Left lung (tissue), 4 donors: ENCODE measurements at regions not wholly inside any gene's neighbourhood (a gene's known extent, or its start where the extent isn't known, plus 50 kb on each side); places are given as distances from the start of the nearest gene placed in this dataset.

Experiments
- ATAC-seq: fragments of 200-7000 bp; cut with Tn5 transposase; one replicate; pipeline ENCODE4 v1.9.1; 2020; ENCODE audit warnings: moderate library complexity
- DNase-seq, 4 donors: peaks; one replicate each; pipeline ENCODE4 v3.0.0-alpha.2; 2013 to 2020
- H3K27ac ChIP-seq, 2 donors: fragments of 200-600 bp; sonication (generic) in 1 of 2; one replicate each; pipeline versions ENCODE4 v1.5.0 to v1.8.0; 2020 to 2021
- H3K27me3 ChIP-seq, 2 donors: fragments of 200-600 bp; sonication (generic) in 1 of 2; one replicate each; pipeline versions ENCODE4 v1.5.0 to v1.8.0; 2020 to 2021
- H3K36me3 ChIP-seq, 2 donors: fragments of 200-600 bp; sonication (generic) in 1 of 2; one replicate each; pipeline versions ENCODE4 v1.5.0 to v1.8.0; 2020 to 2021
- H3K4me1 ChIP-seq, 2 donors: fragments of 200-600 bp; one replicate each; pipeline ENCODE4 v1.8.0; 2021
- H3K4me3 ChIP-seq, 2 donors: fragments of 200-600 bp; sonication (generic) in 1 of 2; one replicate each; pipeline versions ENCODE4 v1.5.0 to v1.8.0; 2020 to 2021; ENCODE audit warnings: mild to moderate bottlenecking in 1 of 2
- H3K9me3 ChIP-seq, 2 donors: fragments of 200-600 bp; sonication (generic) in 1 of 2; one replicate each; pipeline versions ENCODE4 v1.5.0 to v1.8.0; 2020 to 2021
- intact Hi-C, 2 donors: fragments of 100-400 bp; cut with DNase I; formaldehyde crosslinking; loops; one replicate each; pipeline versions ENCODE4 v1.11.2 to v1.14.2; 2022
- TF ChIP-seq, protein P1 (sequence below), 2 donors: fragments of 200-600 bp; sonication (generic) in 1 of 2; IDR thresholded peaks; one replicate each; pipeline versions ENCODE4 v1.5.0 to v1.8.0; 2021; ENCODE audit warnings: antibody characterized with exemption in 2 of 2
- donor health status: DM: no; HTN: yes; CAD: no.
- donor health status: DM: no; HTN: no; CAD: no.

DNA sequence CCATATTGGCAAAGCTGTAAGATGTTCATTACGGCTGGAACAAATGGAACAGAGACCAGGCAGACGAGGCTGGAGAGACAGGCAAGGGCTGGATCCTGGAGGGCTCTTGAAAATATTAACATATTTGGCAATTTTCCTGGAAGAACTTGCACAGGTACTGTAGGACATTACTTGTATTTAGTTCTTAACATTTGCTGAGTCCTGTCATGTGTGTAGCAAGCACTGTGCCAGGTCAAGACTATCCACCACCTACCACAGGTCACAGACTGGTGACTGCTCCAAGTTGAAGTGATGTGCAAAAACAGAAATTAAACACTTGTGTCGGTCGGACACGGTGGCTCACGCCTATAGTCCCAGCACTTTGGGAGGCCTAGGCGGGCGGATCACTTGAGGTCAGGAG lies 58.7 kb upstream of the TNRC6B start:
- H3K36me3 ChIP-seq, result peaks cover 0 to 7% of the 10 kb centered on the region in 2 donors
- H3K4me1 ChIP-seq, result peaks cover 0 to 6% of the 10 kb centered on the region in 2 donors
- DNase-seq, result peak in 1 of 4 donors; percentile 39
- H3K9me3 ChIP-seq, result no peaks in the 10 kb centered on the region
- TF ChIP-seq, protein P1, sequence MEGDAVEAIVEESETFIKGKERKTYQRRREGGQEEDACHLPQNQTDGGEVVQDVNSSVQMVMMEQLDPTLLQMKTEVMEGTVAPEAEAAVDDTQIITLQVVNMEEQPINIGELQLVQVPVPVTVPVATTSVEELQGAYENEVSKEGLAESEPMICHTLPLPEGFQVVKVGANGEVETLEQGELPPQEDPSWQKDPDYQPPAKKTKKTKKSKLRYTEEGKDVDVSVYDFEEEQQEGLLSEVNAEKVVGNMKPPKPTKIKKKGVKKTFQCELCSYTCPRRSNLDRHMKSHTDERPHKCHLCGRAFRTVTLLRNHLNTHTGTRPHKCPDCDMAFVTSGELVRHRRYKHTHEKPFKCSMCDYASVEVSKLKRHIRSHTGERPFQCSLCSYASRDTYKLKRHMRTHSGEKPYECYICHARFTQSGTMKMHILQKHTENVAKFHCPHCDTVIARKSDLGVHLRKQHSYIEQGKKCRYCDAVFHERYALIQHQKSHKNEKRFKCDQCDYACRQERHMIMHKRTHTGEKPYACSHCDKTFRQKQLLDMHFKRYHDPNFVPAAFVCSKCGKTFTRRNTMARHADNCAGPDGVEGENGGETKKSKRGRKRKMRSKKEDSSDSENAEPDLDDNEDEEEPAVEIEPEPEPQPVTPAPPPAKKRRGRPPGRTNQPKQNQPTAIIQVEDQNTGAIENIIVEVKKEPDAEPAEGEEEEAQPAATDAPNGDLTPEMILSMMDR (IDR thresholded peaks at IDR 0.05), result no peak
- H3K27me3 ChIP-seq, result no peaks in the 10 kb centered on the region
- H3K4me3 ChIP-seq, result no peak overlapping the region
- intact Hi-C loops, result no loop called here
- ATAC-seq, result peak; percentile 94
- no peak overlapping the region for H3K27ac ChIP-seq

- DNase-seq (no peak), ATAC-seq (no peak)
- Histone ChIP-seq H3K4me3 (no peak overlapping the region), H3K4me1 (peaks cover 0 to 6% of the 10 kb centered on the region in 2 donors), H3K36me3 (peaks cover 0 to 7% of the 10 kb centered on the region in 2 donors), H3K9me3 (no peaks in the 10 kb centered on the region), H3K27ac (no peak overlapping the region), H3K27me3 (no peaks in the 10 kb centered on the region)
- intact Hi-C loops, result no loop called here
- TF ChIP-seq, protein P1 (IDR thresholded peaks at IDR 0.05), result no peak
These were observed 56.9 kb upstream of the TNRC6B start for GRCh38 chr22:40120848-40121247.

- DNase-seq, result no peak
- Histone ChIP-seq H3K4me1 (peaks cover 0 to 6% of the 10 kb centered on the region in 2 donors), H3K36me3 (peaks cover 0 to 7% of the 10 kb centered on the region in 2 donors), H3K27ac (no peak overlapping the region), H3K9me3 (no peaks in the 10 kb centered on the region), H3K4me3 (no peak overlapping the region), H3K27me3 (no peaks in the 10 kb centered on the region)
- ATAC-seq, result no peak
- TF ChIP-seq, protein P1 (IDR thresholded peaks at IDR 0.05), result no peak
- intact Hi-C loops, result no loop called here
These were observed 56.3 kb upstream of the TNRC6B start for GRCh38 chr22:40121461-40121860.

- ATAC-seq (no peak), DNase-seq (no peak)
- TF ChIP-seq, protein P1 (IDR thresholded peaks at IDR 0.05), result no peak
- Histone ChIP-seq H3K4me1 (peaks cover 0 to 6% of the 10 kb centered on the region in 2 donors), H3K27ac (no peak overlapping the region), H3K36me3 (peaks cover 0 to 12% of the 10 kb centered on the region in 2 donors), H3K9me3 (no peaks in the 10 kb centered on the region), H3K4me3 (no peak overlapping the region), H3K27me3 (no peaks in the 10 kb centered on the region)
- intact Hi-C loops, result no loop called here
These were observed 54.9 kb upstream of the TNRC6B start for GRCh38 chr22:40122792-40123191.

DNA sequence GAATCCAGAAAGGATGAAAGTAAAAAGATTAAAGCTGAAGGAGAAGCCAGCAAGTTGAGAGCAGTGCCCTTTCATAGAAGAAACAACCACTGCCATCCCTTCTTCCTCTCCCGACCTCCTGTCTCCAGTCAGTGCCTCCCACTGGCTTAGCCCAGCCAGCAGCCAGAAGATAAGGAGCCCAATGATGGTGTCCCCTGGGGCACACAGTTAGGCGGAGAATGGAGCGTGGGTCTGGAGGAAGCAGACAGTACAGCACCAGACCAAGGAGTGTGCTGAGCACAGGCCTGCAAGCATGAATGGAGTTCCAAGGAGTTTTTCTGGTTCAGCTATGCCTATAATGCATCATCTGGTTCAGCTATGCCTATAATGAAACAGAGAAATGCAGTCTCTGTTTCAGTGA lies 54.3 kb upstream of the TNRC6B start:
- no peak for ATAC-seq
- TF ChIP-seq, protein P1 (IDR thresholded peaks at IDR 0.05), result no peak
- H3K4me1 ChIP-seq, result peaks cover 0 to 6% of the 10 kb centered on the region in 2 donors

More for the DNA sequence above, 54.3 kb upstream of the TNRC6B start:
- H3K4me3 ChIP-seq, result no peak overlapping the region
- H3K27ac ChIP-seq, result no peak overlapping the region
- intact Hi-C loops, result no loop called here
- no peak for DNase-seq
- no peaks in the 10 kb centered on the region for H3K9me3 ChIP-seq
- peaks cover 0 to 12% of the 10 kb centered on the region in 2 donors for H3K36me3 ChIP-seq
- H3K27me3 ChIP-seq, result no peaks in the 10 kb centered on the region
